ENCODE measurements at regions not wholly inside any gene's neighbourhood (a gene's known extent, or its start where the extent isn't known, plus 50 kb on each side); places are given as distances from the start of the nearest gene placed in this dataset.

DNA sequence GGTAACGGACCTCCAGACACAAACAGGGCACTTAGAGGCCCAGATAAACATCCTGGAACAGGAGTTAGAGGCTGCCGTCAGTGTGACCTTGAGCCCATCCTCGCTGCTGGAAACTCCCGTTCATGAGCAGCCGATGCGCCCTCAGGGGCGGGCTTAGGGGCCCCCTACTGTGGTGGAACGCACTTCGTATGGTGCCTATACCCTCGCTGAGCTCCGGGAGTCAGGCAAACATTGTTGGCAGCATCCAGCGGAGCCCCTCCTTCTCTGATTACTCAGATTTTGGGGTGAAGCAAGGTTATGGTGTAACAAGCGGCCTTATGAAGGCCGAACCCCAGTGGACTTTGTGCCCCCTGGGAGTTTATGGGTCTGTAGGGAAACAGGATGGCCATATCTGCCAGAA lies 205.3 kb upstream of the SYT4 start:
- Histone ChIP-seq H3K4me3 (ENCODE audit: low read length) (no peak overlapping the region), H3K27ac (ENCODE audit: low read depth, low read length) (no peak overlapping the region), H3K9me3 (ENCODE audit: control insufficient read depth, low read length) (peaks cover 32% of the 10 kb centered on the region), H3K27me3 (ENCODE audit: control insufficient read depth, insufficient read depth, low read length, poor library complexity, severe bottlenecking) (no peaks in the 10 kb centered on the region), H3K36me3 (ENCODE audit: control insufficient read depth, insufficient read depth, low read length) (no peaks in the 10 kb centered on the region), H3K4me1 (ENCODE audit: control insufficient read depth, insufficient read depth, low read length) (no peaks in the 10 kb centered on the region), H3K9ac (ENCODE audit: extremely low read depth, low read length, poor library complexity, severe bottlenecking) (no peak overlapping the region)
- Mint-ChIP-seq H3K4me3 (no peak overlapping the region), H3K27me3 (ENCODE audit: insufficient read depth) (no peaks in the 10 kb centered on the region), H3K36me3 (ENCODE audit: low read depth) (peaks cover 2% of the 10 kb centered on the region), H3K4me1 (no peaks in the 10 kb centered on the region), H3K9me3 (peaks cover 26% of the 10 kb centered on the region), H3K27ac (no peak overlapping the region)
- TF ChIP-seq, protein P1, sequence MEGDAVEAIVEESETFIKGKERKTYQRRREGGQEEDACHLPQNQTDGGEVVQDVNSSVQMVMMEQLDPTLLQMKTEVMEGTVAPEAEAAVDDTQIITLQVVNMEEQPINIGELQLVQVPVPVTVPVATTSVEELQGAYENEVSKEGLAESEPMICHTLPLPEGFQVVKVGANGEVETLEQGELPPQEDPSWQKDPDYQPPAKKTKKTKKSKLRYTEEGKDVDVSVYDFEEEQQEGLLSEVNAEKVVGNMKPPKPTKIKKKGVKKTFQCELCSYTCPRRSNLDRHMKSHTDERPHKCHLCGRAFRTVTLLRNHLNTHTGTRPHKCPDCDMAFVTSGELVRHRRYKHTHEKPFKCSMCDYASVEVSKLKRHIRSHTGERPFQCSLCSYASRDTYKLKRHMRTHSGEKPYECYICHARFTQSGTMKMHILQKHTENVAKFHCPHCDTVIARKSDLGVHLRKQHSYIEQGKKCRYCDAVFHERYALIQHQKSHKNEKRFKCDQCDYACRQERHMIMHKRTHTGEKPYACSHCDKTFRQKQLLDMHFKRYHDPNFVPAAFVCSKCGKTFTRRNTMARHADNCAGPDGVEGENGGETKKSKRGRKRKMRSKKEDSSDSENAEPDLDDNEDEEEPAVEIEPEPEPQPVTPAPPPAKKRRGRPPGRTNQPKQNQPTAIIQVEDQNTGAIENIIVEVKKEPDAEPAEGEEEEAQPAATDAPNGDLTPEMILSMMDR (conservative IDR thresholded peaks at IDR 0.05), result no peak
- WGBS, 2 experiments (ENCODE audit: insufficient coverage in 1 of 2, insufficient read length in 1 of 2), result 92 to 95% methylated on average over 12 to 14 of the region's 14 CpGs
- DNase-seq, result no peak

DNA sequence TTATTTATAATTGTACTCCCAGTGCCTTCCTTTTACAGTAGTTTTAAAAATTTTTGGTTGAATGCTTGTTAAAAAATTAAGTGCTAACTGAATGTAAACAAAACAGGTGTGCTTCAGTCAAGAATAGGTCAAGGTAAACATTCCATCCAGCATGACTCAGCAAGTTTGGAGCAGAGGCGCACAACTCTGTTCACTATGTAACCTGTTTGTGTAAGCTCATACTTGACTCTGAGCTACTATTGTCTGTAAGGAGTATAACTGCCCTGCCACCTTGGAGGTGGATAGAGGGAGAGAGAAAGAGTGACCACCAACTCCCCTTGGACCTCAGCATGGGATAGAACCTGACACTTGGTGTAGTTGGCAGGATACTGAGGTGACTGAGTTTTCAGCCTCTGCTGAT lies 207.4 kb upstream of the SYT4 start:
- WGBS, 2 experiments (ENCODE audit: insufficient coverage in 1 of 2, insufficient read length in 1 of 2), result 94 to 100% methylated on average over 1 of the region's 1 CpG
- H3K9ac ChIP-seq (ENCODE audit: extremely low read depth, low read length, poor library complexity, severe bottlenecking), result no peak overlapping the region
- no peaks in the 10 kb centered on the region for H3K27me3 Mint-ChIP-seq (ENCODE audit: insufficient read depth)
- no peaks in the 10 kb centered on the region for H3K27me3 ChIP-seq (ENCODE audit: control insufficient read depth, insufficient read depth, low read length, poor library complexity, severe bottlenecking)
- H3K36me3 Mint-ChIP-seq (ENCODE audit: low read depth), result peaks cover 2% of the 10 kb centered on the region
- no peak overlapping the region for H3K4me3 ChIP-seq (ENCODE audit: low read length)
- TF ChIP-seq, protein P1 (conservative IDR thresholded peaks at IDR 0.05), result no peak
- H3K27ac Mint-ChIP-seq, result no peak overlapping the region
- peaks cover 34% of the 10 kb centered on the region for H3K9me3 Mint-ChIP-seq
- no peaks in the 10 kb centered on the region for H3K36me3 ChIP-seq (ENCODE audit: control insufficient read depth, insufficient read depth, low read length)
- H3K9me3 ChIP-seq (ENCODE audit: control insufficient read depth, low read length), result peaks cover 33% of the 10 kb centered on the region
- H3K4me1 Mint-ChIP-seq, result no peaks in the 10 kb centered on the region
- no peak for DNase-seq
- H3K4me1 ChIP-seq (ENCODE audit: control insufficient read depth, insufficient read depth, low read length), result no peaks in the 10 kb centered on the region
- no peak overlapping the region for H3K27ac ChIP-seq (ENCODE audit: low read depth, low read length)
- no peak overlapping the region for H3K4me3 Mint-ChIP-seq

DNA sequence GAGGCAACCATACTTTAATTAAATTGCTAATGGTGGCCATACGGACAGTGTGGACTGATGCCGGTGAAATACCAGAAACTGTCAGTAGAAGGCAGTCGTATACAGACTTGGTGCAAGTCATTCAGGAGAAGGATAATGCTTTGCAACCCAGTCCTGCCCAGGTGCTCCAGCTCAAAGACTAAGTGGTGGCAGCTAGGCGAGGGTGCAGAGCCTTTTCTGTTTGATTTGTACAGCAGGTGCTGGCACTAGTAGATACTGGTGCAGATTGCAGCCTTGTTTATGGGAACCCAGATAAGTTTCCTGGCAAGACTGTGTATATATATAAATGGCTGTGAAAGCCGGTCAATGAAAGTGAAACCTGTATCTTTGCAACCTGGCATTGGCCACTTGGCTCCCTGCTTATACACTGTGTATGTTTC lies 208.3 kb upstream of the SYT4 start:
- Histone ChIP-seq H3K9ac (ENCODE audit: extremely low read depth, low read length, poor library complexity, severe bottlenecking) (no peak overlapping the region), H3K9me3 (ENCODE audit: control insufficient read depth, low read length) (peaks cover 33% of the 10 kb centered on the region), H3K27me3 (ENCODE audit: control insufficient read depth, insufficient read depth, low read length, poor library complexity, severe bottlenecking) (no peaks in the 10 kb centered on the region), H3K36me3 (ENCODE audit: control insufficient read depth, insufficient read depth, low read length) (no peaks in the 10 kb centered on the region), H3K27ac (ENCODE audit: low read depth, low read length) (no peak overlapping the region), H3K4me3 (ENCODE audit: low read length) (no peak overlapping the region), H3K4me1 (ENCODE audit: control insufficient read depth, insufficient read depth, low read length) (no peaks in the 10 kb centered on the region)
- H3K27me3 Mint-ChIP-seq (ENCODE audit: insufficient read depth), result no peaks in the 10 kb centered on the region
- no peak overlapping the region for H3K27ac Mint-ChIP-seq
- DNase-seq, result no peak
- 92 to 98% methylated on average over 5 of the region's 5 CpGs for WGBS, 2 experiments (ENCODE audit: insufficient coverage in 1 of 2, insufficient read length in 1 of 2)
- TF ChIP-seq, protein P1 (conservative IDR thresholded peaks at IDR 0.05), result no peak
- H3K4me1 Mint-ChIP-seq, result no peaks in the 10 kb centered on the region
- no peak overlapping the region for H3K4me3 Mint-ChIP-seq
- H3K36me3 Mint-ChIP-seq (ENCODE audit: low read depth), result peaks cover 2% of the 10 kb centered on the region
- H3K9me3 Mint-ChIP-seq, result peaks cover 34% of the 10 kb centered on the region

All from endodermal cell (in vitro differentiated cells).